NCI-H1694 (cell line): ENCODE measurements at regions not wholly inside any gene's neighbourhood (a gene's known extent, or its start where the extent isn't known, plus 50 kb on each side); places are given as distances from the start of the nearest gene placed in this dataset.

ENCODE experiments used
- DNase-seq: peaks from one replicate; lab custom pipeline; 2025; lab: John Stamatoyannopoulos, UW

DNA sequence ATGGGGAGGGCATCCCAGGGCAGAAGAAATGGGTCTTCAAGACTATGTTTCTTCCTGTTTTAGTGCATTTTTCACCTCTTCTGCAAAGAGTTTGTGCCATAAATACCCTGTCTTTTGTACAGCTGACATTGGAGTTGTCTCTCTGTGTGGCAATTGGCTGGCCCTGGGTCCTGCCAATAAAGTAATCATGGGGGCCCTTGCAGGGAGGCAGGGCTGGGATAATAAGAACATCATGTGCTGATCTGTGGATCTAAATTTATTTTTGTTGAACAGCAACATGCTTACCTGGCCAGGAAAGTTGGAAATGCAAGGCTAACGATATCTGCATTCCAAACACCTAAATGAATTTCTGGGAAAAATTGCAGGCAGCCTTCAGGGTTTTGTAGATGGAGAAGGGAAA, 174.6 kb upstream of the GATB start:
- no peak for DNase-seq

DNA sequence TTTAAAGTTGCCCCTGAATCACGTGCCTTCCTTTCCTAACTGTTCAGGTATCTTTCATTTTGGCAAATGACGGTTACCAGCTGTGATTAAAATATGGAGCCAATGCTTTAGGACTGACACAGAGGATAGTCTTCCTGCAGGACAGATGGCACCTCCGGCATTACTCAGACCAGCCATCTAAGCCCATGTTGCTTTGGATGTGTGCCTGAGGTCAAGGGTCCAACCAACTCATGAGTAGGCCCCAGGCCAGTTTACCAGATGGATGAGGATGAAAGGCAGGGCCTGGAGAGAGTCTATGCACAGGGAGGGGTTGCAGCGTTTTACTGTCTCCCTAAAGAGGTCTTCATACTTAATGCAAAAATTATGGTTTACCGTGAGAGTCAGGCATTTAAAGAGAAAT, 174.0 kb upstream of the GATB start:
- DNase-seq, result no peak

DNA sequence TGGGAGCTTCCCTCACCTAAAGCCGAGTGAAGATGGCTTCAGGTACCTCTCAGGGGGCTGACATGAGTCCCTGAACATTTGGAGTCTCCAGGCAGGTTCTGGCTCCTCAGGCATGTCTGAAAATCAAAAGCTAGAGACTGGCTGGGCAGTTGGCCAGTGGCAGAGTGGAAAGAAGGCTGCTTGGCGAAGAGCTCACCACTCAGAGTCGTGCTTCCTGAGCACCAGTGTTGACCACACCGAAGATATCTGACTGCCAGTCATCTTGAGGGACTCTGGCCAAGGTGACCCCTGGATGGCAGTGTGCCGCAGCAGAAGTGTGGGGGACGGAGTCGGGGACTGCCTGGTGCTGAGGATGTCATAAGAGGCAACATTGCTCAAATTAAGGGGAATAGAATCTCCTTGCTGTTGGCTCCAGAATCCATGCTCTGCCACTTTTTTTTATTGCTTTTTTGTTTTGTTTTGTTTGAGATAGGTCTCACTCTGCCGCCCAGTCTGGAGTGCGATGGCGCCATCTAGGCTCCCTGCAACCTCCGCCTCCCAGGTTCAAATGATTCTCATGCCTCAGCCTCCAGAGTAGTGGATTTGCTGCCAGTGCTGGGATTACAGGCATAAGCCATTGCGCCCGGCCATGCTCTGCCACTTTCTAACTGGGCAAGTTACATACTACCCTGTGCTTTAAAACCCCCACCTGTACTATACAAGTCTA, 172.5 kb upstream of the GATB start:
- no peak for DNase-seq

DNA sequence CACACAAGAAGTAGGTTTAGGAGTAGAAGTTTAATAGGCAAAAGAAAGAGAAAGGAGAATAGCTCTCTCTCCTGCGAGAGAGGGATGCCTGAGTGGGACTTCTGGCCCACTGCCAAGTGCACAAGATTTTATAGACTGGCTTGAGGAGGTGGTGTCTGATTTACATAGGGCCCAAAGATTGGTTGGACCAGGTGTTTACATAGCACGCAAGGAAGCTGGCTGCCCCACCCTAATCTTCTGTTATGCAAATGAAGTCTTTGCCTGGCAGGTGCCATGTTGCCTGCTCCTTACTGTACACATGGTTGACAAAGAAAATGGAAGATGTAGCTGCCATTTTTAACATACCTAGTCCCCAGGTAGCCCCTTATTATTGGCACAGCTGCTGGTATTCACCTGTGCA, 170.8 kb upstream of the GATB start:
- DNase-seq, result no peak

DNA sequence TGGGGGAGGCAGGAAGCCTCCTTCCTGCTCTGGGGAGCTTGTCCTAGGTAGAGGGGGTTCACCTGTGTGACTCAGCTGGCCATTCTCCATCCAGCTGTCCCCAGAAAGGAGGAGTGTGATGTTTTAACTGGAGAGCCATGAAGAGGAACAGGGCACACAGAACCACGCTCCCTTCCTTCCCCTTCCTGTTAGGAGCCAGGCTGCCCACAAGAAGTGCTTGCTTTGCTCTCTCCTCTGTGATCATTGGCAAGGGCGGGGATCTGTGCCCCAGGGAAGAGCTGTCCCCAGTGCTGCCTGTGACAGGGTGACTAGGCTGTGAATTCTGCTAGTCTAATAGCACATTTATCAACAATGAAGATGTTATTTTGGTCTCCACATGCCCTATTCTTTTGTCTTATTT, 169.6 kb upstream of the GATB start:
- DNase-seq, result no peak

DNA sequence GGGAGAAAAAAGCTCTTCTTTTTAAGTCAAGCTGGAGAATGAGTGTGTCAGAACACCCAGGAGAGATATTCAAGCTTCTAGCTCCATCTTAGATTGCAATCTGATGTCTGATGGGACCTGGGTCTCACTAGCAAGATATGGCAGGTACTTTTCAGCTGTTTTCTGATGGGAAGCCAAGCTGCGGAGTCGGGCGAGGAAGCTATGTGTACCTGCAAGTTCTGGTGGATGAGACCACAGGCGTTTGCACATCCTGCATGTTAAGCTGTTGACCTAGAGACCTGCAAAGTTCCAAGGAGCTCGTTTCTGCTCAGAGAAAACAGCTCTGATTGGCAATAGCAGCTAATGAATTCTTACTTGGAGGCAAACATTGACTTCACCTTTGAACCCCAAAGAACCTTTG, 167.3 kb upstream of the GATB start:
- DNase-seq, result no peak

DNA sequence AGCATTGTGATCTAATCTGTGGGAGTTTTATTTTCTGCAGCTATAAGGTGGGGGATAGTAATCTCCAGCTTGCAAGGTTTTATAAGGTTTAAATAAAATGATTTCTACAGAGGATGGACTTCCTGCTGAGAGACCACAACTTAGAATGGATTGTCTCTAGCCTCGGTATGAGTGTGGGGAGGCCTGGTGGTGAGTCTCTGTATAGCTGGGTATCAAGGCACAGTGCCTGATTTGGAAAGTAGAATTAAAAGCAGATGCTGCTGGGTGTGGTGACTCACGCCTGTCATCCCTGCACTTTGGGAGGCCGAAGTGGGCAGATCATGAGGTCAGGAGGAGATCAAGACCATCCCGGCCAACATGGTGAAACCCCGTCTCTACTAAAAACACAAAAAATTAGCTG, 162.0 kb upstream of the GATB start:
- no peak for DNase-seq

DNA sequence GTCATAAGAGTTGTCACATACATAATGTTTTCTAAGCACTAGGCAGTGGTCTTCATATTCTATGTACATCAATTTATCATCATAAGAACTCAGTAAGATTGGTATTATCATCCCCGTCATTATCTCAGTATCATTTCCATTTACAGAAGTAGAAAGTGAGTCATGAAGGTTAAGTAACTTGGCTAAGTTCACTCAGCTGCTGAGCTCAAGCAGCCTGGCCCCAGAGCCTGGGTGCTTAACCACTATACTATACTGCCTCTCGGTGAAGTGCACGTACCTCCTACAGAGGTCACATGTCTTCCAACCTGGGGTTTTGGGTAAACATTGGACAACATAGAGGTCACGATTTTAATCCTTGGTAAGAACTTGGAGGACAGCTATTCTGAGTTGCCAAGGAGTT, 161.5 kb upstream of the GATB start:
- no peak for DNase-seq

DNA sequence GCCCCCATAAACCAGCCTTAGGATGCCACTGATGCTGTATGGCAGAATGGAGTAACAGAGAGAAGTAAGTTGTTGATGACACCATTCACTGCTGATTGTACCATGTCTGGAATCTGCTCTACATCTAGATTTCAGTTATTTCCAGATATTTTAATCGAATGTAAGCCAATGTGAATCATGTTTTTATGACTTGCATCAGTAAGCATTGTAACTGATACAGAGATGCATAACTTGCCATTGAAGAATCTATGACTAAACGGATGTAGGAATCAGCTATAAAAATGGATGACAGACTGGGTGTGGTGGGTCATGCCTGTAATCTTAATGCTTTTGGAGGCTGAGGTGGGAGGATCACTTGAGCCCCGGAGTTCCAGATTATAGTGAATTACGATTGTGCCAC, 161.0 kb upstream of the GATB start:
- no peak for DNase-seq

DNA sequence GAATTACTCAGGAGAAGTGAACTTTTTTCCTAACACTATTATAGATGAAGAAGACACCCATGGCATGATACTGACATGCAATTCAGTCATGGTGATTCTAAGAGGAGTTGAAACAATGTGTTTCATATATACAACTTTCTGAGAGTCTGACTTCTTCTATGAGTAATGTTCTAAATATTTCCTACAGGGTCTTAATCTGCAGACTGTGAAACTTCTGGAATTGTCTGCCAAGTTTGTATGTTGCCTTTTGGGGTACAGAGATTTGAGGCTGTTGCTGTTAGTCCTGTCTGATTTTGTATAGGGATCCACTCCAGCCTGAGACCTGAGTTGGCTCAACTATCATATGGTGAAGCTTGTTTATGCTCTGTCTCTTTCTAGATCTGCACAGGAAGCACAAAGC, 160.6 kb upstream of the GATB start:
- DNase-seq, result no peak

DNA sequence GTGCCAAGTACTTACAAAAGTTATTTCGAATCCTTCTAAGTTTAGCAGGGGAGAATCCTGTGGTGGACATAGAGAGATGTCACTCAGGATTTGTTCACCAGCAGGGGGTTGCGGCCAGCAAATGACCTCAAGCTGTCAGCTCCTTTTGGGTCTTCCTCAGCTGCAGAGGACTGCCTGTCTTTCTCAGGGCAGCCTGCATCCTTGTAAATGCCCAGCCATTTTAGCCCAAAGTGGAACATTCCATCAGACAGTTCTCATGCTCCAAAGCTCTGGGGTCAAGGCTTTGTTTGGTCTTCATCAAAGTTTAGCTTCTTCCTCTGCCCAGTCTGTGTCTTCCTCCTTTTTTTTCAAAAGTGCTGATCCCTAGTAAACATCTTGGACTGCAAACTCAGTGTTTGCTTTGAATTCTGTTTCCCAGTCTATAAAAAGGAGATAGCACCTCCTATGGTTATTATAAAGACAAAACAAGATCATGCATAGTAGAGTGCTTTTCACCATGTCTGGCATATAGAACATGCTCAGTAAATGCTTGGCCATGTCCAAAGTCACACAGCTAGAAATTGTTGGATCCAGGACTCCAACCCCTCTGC, 156.4 kb upstream of the GATB start:
- no peak for DNase-seq

DNA sequence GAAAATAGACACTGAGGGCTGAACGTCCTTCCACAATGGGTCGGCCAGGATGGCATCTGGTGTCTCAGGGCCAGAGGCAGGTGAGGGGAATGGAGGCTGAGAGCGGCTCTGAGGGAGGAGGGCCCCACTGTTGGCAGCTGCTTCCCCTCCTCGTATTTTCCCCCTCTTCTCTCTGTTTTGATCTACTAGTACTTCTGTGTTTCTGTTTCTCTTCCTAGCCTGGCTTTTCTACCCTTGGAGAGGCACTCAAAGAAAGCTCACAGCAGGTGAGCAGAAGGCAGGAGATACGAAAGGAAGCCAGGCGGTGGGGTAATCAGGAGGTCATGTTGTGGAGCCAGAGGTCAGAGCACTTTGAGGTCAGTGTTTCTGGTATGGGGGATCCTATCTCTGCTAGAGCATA, 151.8 kb upstream of the GATB start:
- no peak for DNase-seq

DNA sequence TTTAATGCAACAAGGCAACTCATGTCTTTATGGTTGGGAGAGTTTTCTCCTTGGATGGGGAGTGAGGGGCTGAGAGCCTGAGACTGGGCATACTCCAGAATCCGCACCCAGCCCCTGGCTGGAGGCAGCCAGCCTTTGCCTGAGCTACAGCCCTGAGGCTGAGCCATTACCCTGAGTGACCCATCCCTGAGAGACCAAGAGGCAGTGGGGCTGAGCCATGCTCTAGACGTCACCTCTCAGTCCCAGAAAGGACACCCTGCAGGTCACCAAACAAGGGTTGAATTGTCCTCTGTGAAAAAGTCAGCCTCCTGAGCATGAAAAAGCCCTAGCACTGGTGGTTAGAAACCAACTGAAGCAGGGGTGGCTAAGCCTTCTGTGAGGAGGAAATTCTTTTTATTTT, 151.2 kb upstream of the GATB start:
- DNase-seq, result no peak

DNA sequence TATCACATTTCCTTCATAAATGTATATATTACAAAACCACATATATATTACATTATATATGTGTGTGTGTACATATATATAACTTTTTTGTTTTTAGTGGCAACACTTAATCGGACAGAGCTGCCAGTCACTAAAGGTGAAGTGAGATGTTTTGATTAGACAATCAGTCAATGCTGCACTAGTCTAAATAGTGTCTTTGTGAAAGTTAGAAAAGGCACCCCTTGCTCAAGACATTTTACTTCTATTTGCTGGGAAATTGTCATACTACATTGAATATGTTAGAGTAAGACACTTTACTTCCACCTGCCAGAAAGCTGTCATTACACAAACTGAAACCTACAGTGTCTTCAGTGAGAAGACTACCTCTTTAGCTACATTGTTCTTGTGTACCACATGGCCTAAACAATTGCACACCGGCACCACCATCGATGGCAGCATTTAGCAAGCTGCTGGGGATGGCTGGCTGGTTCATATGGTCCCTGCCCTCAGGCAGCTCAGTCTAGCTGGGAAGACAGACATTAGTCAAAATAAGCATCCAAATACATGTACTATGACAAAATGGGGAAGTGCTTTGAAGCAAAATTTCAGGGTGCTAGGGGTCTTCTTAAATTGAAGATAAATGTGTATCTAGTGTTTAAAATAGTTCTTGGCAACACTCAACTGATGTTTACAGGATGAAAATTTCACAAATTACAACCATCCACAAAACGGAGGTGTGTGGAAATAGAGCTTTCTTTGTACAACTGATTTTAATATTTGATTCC, 148.1 kb upstream of the GATB start:
- DNase-seq, result no peak

DNA sequence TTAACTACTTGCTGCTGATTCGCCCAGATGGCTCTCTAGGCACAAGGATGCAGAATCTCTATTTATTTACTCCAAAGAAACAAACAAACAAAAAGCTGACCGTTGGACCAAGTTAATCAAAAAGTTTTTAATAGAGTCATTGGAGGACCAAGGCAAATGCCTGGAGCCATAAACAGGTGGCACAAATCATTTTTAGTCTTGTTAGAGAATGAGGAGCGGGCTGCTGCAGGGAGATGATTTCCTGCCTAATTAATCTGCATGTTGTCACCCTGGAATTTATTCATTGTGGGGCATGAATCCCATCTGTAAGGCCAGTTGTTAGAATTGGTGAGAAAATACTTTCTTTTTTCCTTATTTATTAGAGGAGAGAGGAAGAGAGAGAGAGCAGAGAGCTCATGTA, 147.4 kb upstream of the GATB start:
- no peak for DNase-seq

DNA sequence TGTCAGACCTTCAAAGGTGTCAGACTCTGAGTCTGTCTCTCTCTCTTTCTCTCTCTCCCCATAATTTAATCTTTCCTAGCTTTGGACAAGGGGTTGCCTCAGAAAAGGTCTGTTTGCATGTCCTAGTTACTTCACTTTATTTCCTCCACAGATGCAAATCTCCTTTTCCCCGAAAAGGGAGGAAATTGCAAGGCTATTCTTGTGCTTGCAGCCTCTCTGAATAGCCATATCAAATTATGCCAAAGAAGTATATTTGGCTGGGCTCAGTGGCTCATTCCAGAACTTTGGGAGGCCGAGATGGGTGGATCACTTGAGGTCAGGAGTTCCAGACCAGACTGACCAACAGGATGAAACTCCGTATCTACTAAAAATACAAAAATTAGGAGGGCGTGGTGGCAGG, 145.6 kb upstream of the GATB start:
- DNase-seq, result no peak

DNA sequence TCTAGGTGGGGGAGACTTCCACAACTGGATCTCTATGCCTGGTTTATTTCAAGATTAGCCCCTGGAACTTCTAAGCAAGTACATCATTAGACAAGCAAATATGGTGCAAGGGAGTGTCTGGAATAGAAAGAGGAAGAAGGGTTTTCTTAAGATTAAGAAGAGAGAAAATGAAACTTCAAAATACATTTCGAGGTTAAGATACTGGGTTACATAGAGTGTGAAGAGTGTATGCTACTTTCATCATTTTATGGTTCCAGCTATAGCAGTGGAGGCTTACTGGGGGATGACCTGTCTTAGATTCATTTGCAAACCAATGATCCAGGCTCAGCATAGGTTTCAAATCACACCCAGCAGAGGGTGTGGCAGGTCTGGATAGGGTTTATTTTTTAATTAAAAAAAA, 144.4 kb upstream of the GATB start:
- DNase-seq, result no peak

DNA sequence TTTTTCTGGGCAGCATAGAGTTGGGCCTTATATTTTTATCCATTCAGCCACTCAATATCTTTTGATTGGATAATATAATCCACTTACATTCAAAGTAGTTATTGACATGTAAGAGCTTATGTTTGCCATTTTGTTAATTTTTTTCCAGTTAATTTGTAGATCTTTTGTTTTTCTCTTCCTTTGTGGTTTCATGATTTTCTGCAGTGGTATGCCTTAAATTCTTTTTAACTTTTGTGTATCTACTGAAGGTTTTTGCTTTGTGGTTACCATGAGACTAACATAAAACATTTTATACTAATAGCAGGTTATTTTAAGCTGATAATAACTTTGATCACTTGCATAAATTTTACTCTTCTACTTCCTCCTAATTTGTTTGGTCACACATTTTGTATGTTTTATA, 140.8 kb upstream of the GATB start:
- DNase-seq, result no peak

DNA sequence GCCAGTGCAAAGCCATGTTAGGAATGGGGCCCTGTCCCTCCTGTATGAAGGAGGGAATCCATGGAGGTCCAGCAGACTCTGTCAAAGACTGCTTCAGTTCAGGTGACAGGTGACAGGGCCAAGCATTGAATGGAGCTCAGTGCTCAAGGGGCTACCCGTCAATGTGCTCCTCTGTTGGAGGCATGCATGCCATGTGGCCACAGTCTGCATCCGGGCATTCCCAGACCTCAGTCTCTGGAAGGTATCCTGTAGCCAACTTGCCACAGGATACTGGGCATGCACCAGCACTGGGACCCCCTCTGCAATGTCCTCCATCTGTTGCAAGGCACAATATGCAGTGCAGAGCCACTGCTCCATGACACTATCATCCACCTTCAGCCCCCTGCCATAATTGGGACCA, 136.1 kb upstream of the GATB start:
- no peak for DNase-seq

DNA sequence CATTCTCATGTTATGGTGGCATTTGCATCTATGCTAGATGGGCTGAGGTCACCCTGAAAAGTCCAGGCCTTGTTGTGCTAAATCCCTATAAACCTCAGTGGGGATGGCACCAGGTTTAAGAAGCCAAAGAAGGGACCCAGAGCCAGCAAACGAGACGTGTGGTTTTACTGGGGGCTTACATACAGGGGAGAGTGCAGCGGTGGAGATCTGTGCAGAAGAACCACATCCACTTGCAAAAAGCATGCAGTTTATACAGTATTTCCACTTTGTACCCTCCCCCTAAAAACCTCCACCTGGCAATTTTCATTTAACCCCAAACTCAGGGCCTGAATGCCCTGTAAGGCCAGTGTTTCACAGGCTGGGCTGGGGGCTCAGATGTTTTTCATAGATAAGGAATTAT, 134.9 kb upstream of the GATB start:
- no peak for DNase-seq

DNA sequence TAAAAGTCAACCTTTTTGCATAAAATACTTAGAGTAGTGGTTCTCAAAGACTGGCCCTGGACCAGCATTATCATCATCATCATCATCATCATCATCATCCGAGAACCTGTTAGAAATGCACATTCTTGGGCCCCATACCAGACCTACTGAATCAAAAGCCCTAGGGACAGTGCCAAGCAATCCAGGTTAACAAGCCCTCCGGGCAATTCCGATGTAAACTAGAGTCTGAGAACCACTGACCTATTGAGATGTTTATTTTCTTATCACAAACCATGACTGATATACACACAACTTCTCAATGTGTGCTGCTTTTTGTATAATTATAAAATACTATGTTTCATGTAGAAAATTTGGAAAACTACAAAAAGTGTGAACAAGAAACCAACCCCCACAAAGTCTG, 133.4 kb upstream of the GATB start:
- no peak for DNase-seq

DNA sequence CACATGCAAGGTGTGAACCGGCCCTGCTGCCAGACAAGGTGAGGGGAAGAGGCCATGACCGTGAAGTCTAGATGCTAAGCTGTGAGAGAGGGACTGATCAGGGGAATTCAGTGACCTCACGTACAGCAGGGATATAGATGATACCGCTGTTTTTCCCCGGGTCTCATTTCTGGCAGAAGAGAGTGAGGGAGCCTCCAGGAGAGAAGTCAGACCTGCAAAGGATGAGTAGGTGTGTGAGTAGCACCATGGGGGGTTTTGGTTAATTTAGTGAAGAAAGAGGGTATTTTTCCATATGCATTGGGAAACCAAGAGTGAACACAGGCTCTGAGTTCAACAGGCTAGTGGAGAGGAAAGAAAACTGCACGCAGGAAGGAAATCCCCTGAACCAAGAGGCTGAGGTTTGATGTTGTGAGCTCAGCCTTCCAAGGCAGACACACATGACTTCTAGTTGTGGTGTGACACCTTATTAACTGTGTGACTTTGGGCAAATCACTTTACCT, 127.6 kb upstream of the GATB start:
- DNase-seq, result no peak

DNA sequence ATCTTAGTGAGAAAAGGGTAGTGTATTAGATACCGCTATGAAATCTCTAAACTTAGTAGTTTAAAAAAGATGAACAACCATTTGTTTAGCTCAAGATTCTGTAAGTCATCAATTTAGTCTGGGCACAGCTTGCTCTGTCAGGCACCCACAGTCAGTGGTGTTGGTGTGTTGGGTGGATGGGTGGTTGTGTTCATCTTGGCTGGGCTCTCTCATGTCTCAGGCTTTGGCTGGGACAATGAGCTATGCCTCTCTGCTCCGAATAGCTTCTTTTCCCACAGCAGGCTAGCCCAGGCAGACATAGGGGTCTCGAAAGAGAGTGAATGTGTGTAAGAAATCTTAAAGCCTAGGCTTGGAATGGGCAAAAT, 127.0 kb upstream of the GATB start:
- DNase-seq, result no peak
